ENCODE measurements at regions not wholly inside any gene's neighbourhood (a gene's known extent, or its start where the extent isn't known, plus 50 kb on each side); places are given as distances from the start of the nearest gene placed in this dataset.

DNA sequence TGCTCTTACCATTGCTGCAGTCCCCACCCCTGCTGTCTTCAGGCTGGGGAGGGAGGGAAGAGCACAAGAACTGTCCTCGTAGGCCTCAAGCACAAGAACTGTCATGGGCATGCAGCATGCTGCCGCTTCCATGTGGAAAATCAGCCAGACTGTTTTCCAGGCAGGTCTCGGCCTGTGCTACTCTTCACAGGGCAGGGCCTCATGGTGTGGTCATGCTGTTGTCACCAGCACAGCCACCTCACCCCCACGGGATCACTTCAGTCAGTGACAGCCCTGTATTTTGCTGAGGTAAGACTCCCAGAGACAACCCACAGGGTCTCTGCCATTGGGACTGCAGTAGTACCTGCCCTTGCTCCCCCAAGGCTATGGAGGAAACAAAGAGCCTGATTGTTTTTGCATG is 205.3 kb downstream of the NAP1L3 start:
- Histone ChIP-seq H3K9me2 (ENCODE audit: insufficient read depth) (no peaks in the 10 kb centered on the region), H3K79me2 (ENCODE audit: low read depth) (no peaks in the 10 kb centered on the region), H3K4me3 (no peak overlapping the region), H3K4me1 (replicated peaks; ENCODE audit: insufficient read depth) (no peaks in the 10 kb centered on the region), H3K27ac (no peak overlapping the region), H3F3A (ENCODE audit: insufficient read depth, low read depth) (no peaks in the 10 kb centered on the region), H3K27me3 (ENCODE audit: insufficient read depth, low read depth) (no peaks in the 10 kb centered on the region), H3K4me2 (no peak overlapping the region), H3K9me3 (ENCODE audit: insufficient read depth, low read depth) (no peaks in the 10 kb centered on the region), H4K20me1 (ENCODE audit: insufficient read depth) (no peaks in the 10 kb centered on the region), H3K36me3 (ENCODE audit: low read depth) (no peaks in the 10 kb centered on the region), H2AFZ (no peak overlapping the region)
- ChIA-PET CTCF (no interaction called here), POLR2A (ENCODE audit: unreplicated experiment) (no interaction called here)
- no peak for TF ChIP-seq EZH2 (IDR thresholded peaks at IDR 0.05; ENCODE audit: low read depth)
- TF ChIP-seq, protein P1, sequence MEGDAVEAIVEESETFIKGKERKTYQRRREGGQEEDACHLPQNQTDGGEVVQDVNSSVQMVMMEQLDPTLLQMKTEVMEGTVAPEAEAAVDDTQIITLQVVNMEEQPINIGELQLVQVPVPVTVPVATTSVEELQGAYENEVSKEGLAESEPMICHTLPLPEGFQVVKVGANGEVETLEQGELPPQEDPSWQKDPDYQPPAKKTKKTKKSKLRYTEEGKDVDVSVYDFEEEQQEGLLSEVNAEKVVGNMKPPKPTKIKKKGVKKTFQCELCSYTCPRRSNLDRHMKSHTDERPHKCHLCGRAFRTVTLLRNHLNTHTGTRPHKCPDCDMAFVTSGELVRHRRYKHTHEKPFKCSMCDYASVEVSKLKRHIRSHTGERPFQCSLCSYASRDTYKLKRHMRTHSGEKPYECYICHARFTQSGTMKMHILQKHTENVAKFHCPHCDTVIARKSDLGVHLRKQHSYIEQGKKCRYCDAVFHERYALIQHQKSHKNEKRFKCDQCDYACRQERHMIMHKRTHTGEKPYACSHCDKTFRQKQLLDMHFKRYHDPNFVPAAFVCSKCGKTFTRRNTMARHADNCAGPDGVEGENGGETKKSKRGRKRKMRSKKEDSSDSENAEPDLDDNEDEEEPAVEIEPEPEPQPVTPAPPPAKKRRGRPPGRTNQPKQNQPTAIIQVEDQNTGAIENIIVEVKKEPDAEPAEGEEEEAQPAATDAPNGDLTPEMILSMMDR (conservative IDR thresholded peaks at IDR 0.05): no peak
- no peak for DNase-seq
- no TSS peak for BruUV-seq (replicated peaks)
- intact Hi-C loops (cut with micrococcal nuclease; ENCODE audit: unreplicated experiment): no loop called here

DNA sequence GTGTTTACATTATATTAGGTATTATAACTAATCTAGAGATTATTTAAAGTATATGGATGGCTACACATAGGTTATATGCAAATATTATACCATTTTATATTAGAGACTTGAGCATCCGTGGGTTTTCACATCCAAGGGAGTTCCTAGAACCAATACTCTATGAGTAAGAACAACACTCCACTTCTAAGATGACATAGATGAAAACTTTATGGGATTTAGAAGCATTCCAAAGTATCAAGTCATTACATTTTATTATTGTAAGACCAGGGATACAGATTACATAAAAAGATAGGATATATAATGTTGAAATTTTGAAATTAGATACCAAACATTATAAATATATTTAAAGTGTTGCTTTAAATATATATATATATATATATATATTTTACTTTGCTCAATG is 207.0 kb downstream of the NAP1L3 start:
- Histone ChIP-seq H3F3A (ENCODE audit: insufficient read depth, low read depth) (no peaks in the 10 kb centered on the region), H3K9me3 (ENCODE audit: insufficient read depth, low read depth) (no peaks in the 10 kb centered on the region), H3K4me3 (no peak overlapping the region), H4K20me1 (ENCODE audit: insufficient read depth) (no peaks in the 10 kb centered on the region), H3K79me2 (ENCODE audit: low read depth) (no peaks in the 10 kb centered on the region), H3K36me3 (ENCODE audit: low read depth) (no peaks in the 10 kb centered on the region), H3K4me1 (replicated peaks; ENCODE audit: insufficient read depth) (no peaks in the 10 kb centered on the region), H3K27ac (no peak overlapping the region), H3K4me2 (no peak overlapping the region), H3K27me3 (ENCODE audit: insufficient read depth, low read depth) (no peaks in the 10 kb centered on the region), H3K9me2 (ENCODE audit: insufficient read depth) (no peaks in the 10 kb centered on the region), H2AFZ (no peak overlapping the region)
- TF ChIP-seq, protein P1 (conservative IDR thresholded peaks at IDR 0.05): no peak
- TF ChIP-seq EZH2 (IDR thresholded peaks at IDR 0.05; ENCODE audit: low read depth): no peak
- BruUV-seq (replicated peaks): no TSS peak
- no peak for DNase-seq
- intact Hi-C loops (cut with micrococcal nuclease; ENCODE audit: unreplicated experiment): no loop called here
- POLR2A ChIA-PET (ENCODE audit: unreplicated experiment): no interaction called here
- CTCF ChIA-PET: no interaction called here

GRCh38 chrX:93461060-93461459 is 212.3 kb downstream of the NAP1L3 start:
- ChIA-PET CTCF (no interaction called here), POLR2A (ENCODE audit: unreplicated experiment) (no interaction called here)
- Histone ChIP-seq H3K36me3 (ENCODE audit: low read depth) (no peaks in the 10 kb centered on the region), H3K9me3 (ENCODE audit: insufficient read depth, low read depth) (no peaks in the 10 kb centered on the region), H4K20me1 (ENCODE audit: insufficient read depth) (no peaks in the 10 kb centered on the region), H3K4me3 (no peak overlapping the region), H3K9me2 (ENCODE audit: insufficient read depth) (no peaks in the 10 kb centered on the region), H3K4me2 (no peak overlapping the region), H3K79me2 (ENCODE audit: low read depth) (no peaks in the 10 kb centered on the region), H3K4me1 (replicated peaks; ENCODE audit: insufficient read depth) (no peaks in the 10 kb centered on the region), H2AFZ (no peak overlapping the region), H3K27ac (no peak overlapping the region), H3K27me3 (ENCODE audit: insufficient read depth, low read depth) (no peaks in the 10 kb centered on the region), H3F3A (ENCODE audit: insufficient read depth, low read depth) (no peaks in the 10 kb centered on the region)
- DNase-seq: no peak
- intact Hi-C loops (cut with micrococcal nuclease; ENCODE audit: unreplicated experiment): no loop called here
- no peak for TF ChIP-seq EZH2 (IDR thresholded peaks at IDR 0.05; ENCODE audit: low read depth)
- TF ChIP-seq, protein P1 (conservative IDR thresholded peaks at IDR 0.05): no peak
- no TSS peak for BruUV-seq (replicated peaks)

Data from PC-9 (cell line).